H9 (cell line): ENCODE measurements at regions not wholly inside any gene's neighbourhood (a gene's known extent, or its start where the extent isn't known, plus 50 kb on each side); places are given as distances from the start of the nearest gene placed in this dataset.

Experiments
- DNase-seq: peaks from one replicate; pipeline ENCODE4 v3.0.0-alpha.2; 2017
- H2AFZ ChIP-seq: one replicate; pipeline ENCODE4 v1.6.1; 2013; ENCODE audit warnings: mild to moderate bottlenecking, low read length, control low read depth, moderate library complexity
- H2AK5ac ChIP-seq: 2 replicates; pipeline ENCODE4 v1.6.1; 2013; ENCODE audit warnings: low read length, control low read depth, mixed read lengths; ENCODE audit not compliant: insufficient read length
- H2BK120ac ChIP-seq: one replicate; pipeline ENCODE4 v1.6.1; 2013; ENCODE audit warnings: low read depth, mild to moderate bottlenecking, low read length, control low read depth, inconsistent platforms; ENCODE audit not compliant: poor library complexity, severe bottlenecking
- H2BK12ac ChIP-seq: 2 replicates; pipeline ENCODE4 v1.6.1; 2013; ENCODE audit warnings: low read length, control low read depth, mixed read lengths, low read depth; ENCODE audit not compliant: insufficient read length
- H2BK15ac ChIP-seq: 2 replicates; pipeline ENCODE4 v1.6.1; 2013; ENCODE audit warnings: low read depth, low read length, control low read depth
- H2BK20ac ChIP-seq: one replicate; pipeline ENCODE4 v1.6.1; 2013; ENCODE audit warnings: low read depth, mild to moderate bottlenecking, low read length, control low read depth, inconsistent platforms; ENCODE audit not compliant: poor library complexity, severe bottlenecking
- H2BK5ac ChIP-seq: 2 replicates; pipeline ENCODE4 v1.6.1; 2013; ENCODE audit warnings: low read length, control low read depth, mixed read lengths; ENCODE audit not compliant: insufficient read length
- H3K14ac ChIP-seq: 2 replicates; pipeline ENCODE4 v1.6.1; 2013; ENCODE audit warnings: low read length, control low read depth; ENCODE audit not compliant: insufficient read depth
- H3K18ac ChIP-seq: 2 replicates; pipeline ENCODE4 v1.6.1; 2013; ENCODE audit warnings: low read depth, mild to moderate bottlenecking, mixed read lengths, low read length, control low read depth; ENCODE audit not compliant: insufficient read length
- H3K23ac ChIP-seq: 2 replicates; pipeline ENCODE4 v1.6.1; 2013; ENCODE audit warnings: low read length, control low read depth, mixed read lengths, low read depth; ENCODE audit not compliant: insufficient read length
- H3K23me2 ChIP-seq: 2 replicates; pipeline ENCODE4 v1.6.1; 2013; ENCODE audit warnings: low read depth, mild to moderate bottlenecking, mixed read lengths, low read length, control low read depth; ENCODE audit not compliant: insufficient read length, poor library complexity, severe bottlenecking
- H3K27ac ChIP-seq: 2 replicates; pipeline ENCODE4 v1.5.1; 2013; ENCODE audit warnings: low read length, control low read depth, mixed read lengths, low read depth; ENCODE audit not compliant: insufficient read length
- H3K27me3 ChIP-seq: 2 replicates; pipeline ENCODE4 v1.6.1; 2013; ENCODE audit warnings: low read length, control low read depth, inconsistent platforms; ENCODE audit not compliant: insufficient read depth
- H3K4ac ChIP-seq: 2 replicates; pipeline ENCODE4 v1.6.1; 2013; ENCODE audit warnings: low read depth, mild to moderate bottlenecking, control low read depth, inconsistent platforms, low read length, moderate library complexity
- H3K4me1 ChIP-seq: 2 replicates; pipeline ENCODE4 v1.6.1; 2013; ENCODE audit warnings: low read length, control low read depth, inconsistent platforms; ENCODE audit not compliant: insufficient read depth
- H3K4me2 ChIP-seq: 2 replicates; pipeline ENCODE4 v1.6.1; 2013; ENCODE audit warnings: low read length, control low read depth, mixed read lengths; ENCODE audit not compliant: insufficient read length, insufficient read depth
- H3K56ac ChIP-seq: 2 replicates; pipeline ENCODE4 v1.6.1; 2013; ENCODE audit warnings: low read depth, mild to moderate bottlenecking, mixed read lengths, low read length, control low read depth; ENCODE audit not compliant: insufficient read length
- H3K79me1 ChIP-seq: 2 replicates; pipeline ENCODE4 v1.6.1; 2013; ENCODE audit warnings: low read depth, mild to moderate bottlenecking, moderate library complexity, low read length, control low read depth, inconsistent platforms; ENCODE audit not compliant: insufficient read depth, poor library complexity, severe bottlenecking
- H3K79me2 ChIP-seq: 2 replicates; pipeline ENCODE4 v1.6.1; 2013; ENCODE audit warnings: low read length, control low read depth, inconsistent platforms; ENCODE audit not compliant: insufficient read depth
- H3K9ac ChIP-seq: 2 replicates; pipeline ENCODE4 v1.6.1; 2013; ENCODE audit warnings: low read length, control low read depth, mixed read lengths; ENCODE audit not compliant: insufficient read length; ENCODE audit errors: extremely low read depth
- H3K9me3 ChIP-seq: one replicate; pipeline ENCODE4 v1.6.1; 2013; ENCODE audit warnings: low read depth, low read length, inconsistent platforms; ENCODE audit not compliant: control insufficient read depth
- H3T11ph ChIP-seq: one replicate; pipeline ENCODE4 v1.6.1; 2013; ENCODE audit warnings: mild to moderate bottlenecking, low read length, control low read depth, inconsistent platforms
- H4K20me1 ChIP-seq: one replicate; pipeline ENCODE4 v1.6.1; 2013; ENCODE audit not compliant: control insufficient read depth, insufficient read length, insufficient read depth
- H4K5ac ChIP-seq: 2 replicates; pipeline ENCODE4 v1.6.1; 2013; ENCODE audit warnings: low read depth, mild to moderate bottlenecking, mixed read lengths, low read length, control low read depth; ENCODE audit not compliant: insufficient read length
- H4K8ac ChIP-seq: replicated peaks from 2 replicates; pipeline ENCODE4 v1.6.1; 2013; ENCODE audit warnings: low read length, control low read depth, mixed read lengths, low read depth; ENCODE audit not compliant: insufficient read length
- H4K91ac ChIP-seq: 2 replicates; pipeline ENCODE4 v1.6.1; 2013; ENCODE audit warnings: low read depth, mild to moderate bottlenecking, moderate library complexity, mixed read lengths, low read length, control low read depth; ENCODE audit not compliant: insufficient read length
- H3K27ac Mint-ChIP-seq, 3 experiments: 2 replicates in 2 of 3; 3 replicates in 1 of 3; pipeline ENCODE4 v1.8.0; 2020 to 2021; ENCODE audit warnings: mixed read lengths in 3 of 3, mild to moderate bottlenecking in 1 of 3, moderate library complexity in 1 of 3
- H3K27me3 Mint-ChIP-seq: 2 replicates; pipeline ENCODE4 v1.8.0; 2021; ENCODE audit warnings: low read depth, mild to moderate bottlenecking, moderate library complexity, mixed read lengths
- H3K36me3 Mint-ChIP-seq, 3 experiments: 2 replicates in 2 of 3; 3 replicates in 1 of 3; pipeline ENCODE4 v1.8.0; 2020 to 2021; ENCODE audit warnings: low read depth in 3 of 3, mixed read lengths in 3 of 3; ENCODE audit not compliant: insufficient read depth in 1 of 3
- H3K4me1 Mint-ChIP-seq, 2 experiments: 2 replicates each; pipeline ENCODE4 v1.8.0; 2020; ENCODE audit warnings: mixed read lengths in 2 of 2
- H3K4me3 Mint-ChIP-seq, 2 experiments: 2 replicates in 1 of 2; 3 replicates in 1 of 2; pipeline ENCODE4 v1.8.0; 2020 to 2021; ENCODE audit warnings: mild to moderate bottlenecking in 2 of 2, mixed read lengths in 2 of 2, moderate library complexity in 1 of 2
- H3K9me3 Mint-ChIP-seq, 2 experiments: 2 replicates in 1 of 2; 3 replicates in 1 of 2; pipeline ENCODE4 v1.8.0; 2020; ENCODE audit warnings: mild to moderate bottlenecking in 2 of 2, mixed read lengths in 2 of 2, moderate library complexity in 1 of 2
- WGBS: extraction: QIAGEN DNeasy Blood & Tissue Kit; methylation state at CpG from one replicate; pipeline ENCODE4 v1.1.7; 2013; ENCODE audit warnings: missing lambda C conversion rate, low lambda C conversion rate, mixed read lengths; ENCODE audit not compliant: insufficient read length; ENCODE audit errors: extremely low coverage; 5-methylcytosine and 5-hydroxymethylcytosine counted together
- TF ChIP-seq, protein P1 (sequence below): fragments of 200-600 bp; sonication (generic); conservative IDR thresholded peaks from 3 replicates; pipeline ENCODE4 v1.8.0; 2021; ENCODE audit warnings: antibody characterized with exemption, mild to moderate bottlenecking

DNA sequence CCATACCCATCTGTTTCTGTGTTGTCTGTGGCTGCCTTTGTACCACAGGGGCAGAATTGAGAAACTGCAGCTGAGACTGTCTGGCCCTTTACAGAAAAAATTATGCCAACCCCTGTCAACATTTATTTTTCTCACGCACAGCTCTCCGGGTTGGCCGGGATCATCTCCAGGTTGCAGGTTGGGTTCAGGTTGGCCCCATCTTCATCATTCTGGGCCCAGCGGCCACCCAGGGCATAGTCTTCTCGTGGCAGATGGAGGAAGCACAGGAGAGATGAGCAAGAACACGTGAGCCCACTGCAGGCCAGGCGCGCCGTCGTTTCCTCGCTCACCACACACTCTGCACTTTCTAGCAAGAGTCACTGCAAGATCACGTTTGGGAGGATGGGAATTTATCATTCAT, 66.1 kb upstream of the SEC14L1 start:
- TF ChIP-seq, protein P1, sequence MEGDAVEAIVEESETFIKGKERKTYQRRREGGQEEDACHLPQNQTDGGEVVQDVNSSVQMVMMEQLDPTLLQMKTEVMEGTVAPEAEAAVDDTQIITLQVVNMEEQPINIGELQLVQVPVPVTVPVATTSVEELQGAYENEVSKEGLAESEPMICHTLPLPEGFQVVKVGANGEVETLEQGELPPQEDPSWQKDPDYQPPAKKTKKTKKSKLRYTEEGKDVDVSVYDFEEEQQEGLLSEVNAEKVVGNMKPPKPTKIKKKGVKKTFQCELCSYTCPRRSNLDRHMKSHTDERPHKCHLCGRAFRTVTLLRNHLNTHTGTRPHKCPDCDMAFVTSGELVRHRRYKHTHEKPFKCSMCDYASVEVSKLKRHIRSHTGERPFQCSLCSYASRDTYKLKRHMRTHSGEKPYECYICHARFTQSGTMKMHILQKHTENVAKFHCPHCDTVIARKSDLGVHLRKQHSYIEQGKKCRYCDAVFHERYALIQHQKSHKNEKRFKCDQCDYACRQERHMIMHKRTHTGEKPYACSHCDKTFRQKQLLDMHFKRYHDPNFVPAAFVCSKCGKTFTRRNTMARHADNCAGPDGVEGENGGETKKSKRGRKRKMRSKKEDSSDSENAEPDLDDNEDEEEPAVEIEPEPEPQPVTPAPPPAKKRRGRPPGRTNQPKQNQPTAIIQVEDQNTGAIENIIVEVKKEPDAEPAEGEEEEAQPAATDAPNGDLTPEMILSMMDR, result no peak
- Histone ChIP-seq H3K23ac (no peak overlapping the region), H2AK5ac (no peak overlapping the region), H3K9ac (no peak overlapping the region), H2BK5ac (no peak overlapping the region), H3K4me1 (0 out of 2 replicates have a peak, but pooled peaks cover 2% of the 10 kb centered on the region), H3K79me2 (no peaks in the 10 kb centered on the region), H3K56ac (no peak overlapping the region), H4K91ac (no peak overlapping the region), H2BK12ac (no peak overlapping the region), H3K9me3 (no peaks in the 10 kb centered on the region), H3K4ac (no peak overlapping the region), H4K8ac (no peak overlapping the region), H2BK15ac (no peak overlapping the region), H3K4me2 (no peak overlapping the region), H3K18ac (no peak overlapping the region), H2BK120ac (no peak overlapping the region), H3K14ac (no peak overlapping the region), H3K23me2 (no peaks in the 10 kb centered on the region), H2BK20ac (no peak overlapping the region), H2AFZ (no peak overlapping the region), H3K27ac (no peak overlapping the region), H4K5ac (no peak overlapping the region), H3T11ph (no peak overlapping the region), H3K79me1 (no peaks in the 10 kb centered on the region), H3K27me3 (no peaks in the 10 kb centered on the region), H4K20me1 (no peaks in the 10 kb centered on the region)
- Mint-ChIP-seq H3K27me3 (peaks cover 13% of the 10 kb centered on the region), H3K4me1 (peaks cover 11 to 13% of the 10 kb centered on the region in 2 experiments), H3K36me3 (no peaks in the 10 kb centered on the region), H3K4me3 (no peak overlapping the region), H3K27ac (peak overlapping the region in 2 of 3 experiments; percentile 3 to 15; a peak in 1 of 7 replicates), H3K9me3 (no peaks in the 10 kb centered on the region)
- WGBS, result no CpG with 5 or more reads among the region's 12 CpGs
- DNase-seq, result no peak
